Nucleus accumbens (tissue), 56 donors: ENCODE measurements at regions not wholly inside any gene's neighbourhood (a gene's known extent, or its start where the extent isn't known, plus 50 kb on each side); places are given as distances from the start of the nearest gene placed in this dataset.
"Not testable (repeated sequence)": the region's sequence is repeated elsewhere in the genome, so short reads cannot be mapped to it uniquely, and the experiment has no call there.

Experiments used
- DNase-seq, 56 donors: peaks; one replicate each; lab custom pipeline; 2025; lab: John Stamatoyannopoulos, UW

GRCh38 chr3:34884007-34884406, 755.3 kb upstream of the ARPP21 start:
- DNase-seq, result no peak

- no peak for DNase-seq
These were observed 752.9 kb upstream of the ARPP21 start for GRCh38 chr3:34886443-34886842.

GRCh38 chr3:34889641-34890040, 749.7 kb upstream of the ARPP21 start:
- DNase-seq, result no peak

GRCh38 chr3:34890247-34890646, 749.1 kb upstream of the ARPP21 start:
- DNase-seq, result no peak

- DNase-seq, result no peak
These were observed 747.4 kb upstream of the ARPP21 start for GRCh38 chr3:34891941-34892340.

- no peak for DNase-seq
These were observed 743.5 kb upstream of the ARPP21 start for GRCh38 chr3:34895841-34896240.

- DNase-seq, result not testable (repeated sequence)
These were observed 729.6 kb upstream of the ARPP21 start for GRCh38 chr3:34909679-34910078.

DNA sequence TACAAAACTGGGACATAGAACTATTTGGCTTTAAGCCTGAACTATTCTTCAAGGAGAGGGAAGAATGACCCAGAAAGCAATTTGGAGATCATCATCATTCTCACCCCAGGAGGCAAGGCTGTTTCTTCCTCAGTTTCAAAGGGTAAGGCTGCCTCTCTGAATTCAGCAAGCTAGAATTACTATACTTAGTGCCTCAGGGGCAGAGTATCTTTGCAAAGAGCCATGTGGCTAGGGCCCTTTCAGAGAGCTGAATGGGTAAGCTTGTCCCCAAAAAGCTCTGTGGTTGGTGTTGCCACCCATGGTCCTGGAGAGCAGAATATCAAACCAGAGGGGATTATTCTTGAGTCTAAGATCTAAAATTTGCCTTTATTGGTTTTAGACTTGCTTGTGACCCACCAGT, 720.3 kb upstream of the ARPP21 start:
- DNase-seq, result no peak

- no peak for DNase-seq
These were observed 718.5 kb upstream of the ARPP21 start for GRCh38 chr3:34920806-34921205.

DNA sequence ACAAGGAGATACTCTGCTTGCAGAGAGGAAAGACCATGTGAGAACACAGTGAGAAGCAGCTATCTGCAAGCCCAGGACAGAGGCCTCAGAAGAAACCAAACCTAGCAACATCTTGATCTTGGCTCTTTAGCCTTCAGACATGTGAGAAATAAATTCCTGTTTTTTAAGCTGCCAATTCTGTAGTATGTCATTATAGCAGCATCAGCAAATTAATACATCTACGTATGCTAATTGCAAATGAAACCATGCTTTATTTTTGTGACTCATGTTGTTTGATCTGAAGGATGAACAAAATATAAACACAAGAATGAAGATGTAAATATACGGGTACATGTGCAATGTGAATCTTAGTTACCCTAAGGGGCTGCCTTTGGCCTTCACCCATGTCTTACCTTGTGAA, 714.4 kb upstream of the ARPP21 start:
- no peak for DNase-seq

GRCh38 chr3:34925851-34926250, 713.5 kb upstream of the ARPP21 start:
- no peak for DNase-seq

DNA sequence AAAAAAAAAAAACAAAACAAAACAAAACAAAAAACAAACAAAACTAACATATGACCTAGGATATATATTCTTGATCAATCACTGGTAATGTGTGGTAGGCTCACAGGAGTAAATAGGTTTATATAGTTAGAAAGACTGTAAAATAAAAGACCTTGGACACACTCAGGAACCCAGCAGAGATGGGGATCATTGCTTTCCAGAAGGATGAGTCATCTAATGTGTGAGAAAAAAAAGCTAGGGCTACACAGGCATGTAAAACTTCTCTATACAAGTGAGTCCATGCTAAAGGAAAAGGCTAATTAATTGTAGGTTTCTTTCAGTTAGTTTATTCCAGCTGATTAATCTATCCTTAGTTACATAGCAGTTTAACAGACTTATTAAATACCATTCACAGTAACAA, 710.3 kb upstream of the ARPP21 start:
- DNase-seq, result no peak

- no peak for DNase-seq
These were observed 704.7 kb upstream of the ARPP21 start for GRCh38 chr3:34934660-34935059.

DNA sequence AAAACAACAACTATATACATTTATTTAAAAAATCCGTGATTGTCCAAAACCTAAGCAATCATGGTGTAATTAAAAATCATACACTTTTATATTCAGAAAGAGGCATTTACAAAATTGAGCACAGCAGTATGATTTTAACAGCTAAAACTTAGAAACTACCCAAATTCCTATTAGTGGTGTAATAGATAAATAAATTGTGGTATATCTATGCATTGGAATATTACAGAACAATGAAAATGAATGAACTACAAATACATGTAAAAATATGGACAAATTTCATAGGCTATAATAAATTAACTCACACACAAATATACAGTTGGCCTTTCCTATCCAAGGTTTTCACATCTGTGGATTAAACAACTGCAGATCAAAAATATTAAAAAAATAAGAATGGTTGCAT, 700.5 kb upstream of the ARPP21 start:
- DNase-seq, result no peak

- DNase-seq, result no peak
These were observed 697.1 kb upstream of the ARPP21 start for GRCh38 chr3:34942256-34942655.

GRCh38 chr3:34947834-34948233, 691.5 kb upstream of the ARPP21 start:
- no peak for DNase-seq

DNA sequence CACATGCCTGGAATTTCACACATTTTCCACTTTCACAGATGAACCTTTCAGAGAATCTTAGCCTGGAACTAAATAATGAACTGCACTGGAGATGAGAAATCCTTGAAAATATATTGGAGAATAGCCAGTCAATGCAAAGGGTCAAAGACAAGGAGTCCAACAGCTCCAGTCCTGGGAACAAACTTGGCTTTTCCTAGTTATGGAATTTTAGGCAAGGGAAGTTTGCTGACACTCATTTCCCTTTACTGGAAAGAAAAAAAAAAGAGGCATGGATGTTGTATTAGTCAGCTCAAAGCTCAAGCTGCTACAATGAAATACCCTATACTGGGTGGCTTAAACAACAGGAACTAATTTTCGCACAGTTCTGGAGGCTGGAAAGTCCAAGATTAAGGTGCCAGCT, 690.8 kb upstream of the ARPP21 start:
- DNase-seq, result no peak

GRCh38 chr3:34955680-34956079, 683.6 kb upstream of the ARPP21 start:
- DNase-seq, result no peak

- DNase-seq, result no peak
These were observed 682.8 kb upstream of the ARPP21 start for GRCh38 chr3:34956511-34956910.

GRCh38 chr3:34957677-34958076, 681.6 kb upstream of the ARPP21 start:
- no peak for DNase-seq

GRCh38 chr3:34969513-34969912, 669.8 kb upstream of the ARPP21 start:
- DNase-seq, result no peak

DNA sequence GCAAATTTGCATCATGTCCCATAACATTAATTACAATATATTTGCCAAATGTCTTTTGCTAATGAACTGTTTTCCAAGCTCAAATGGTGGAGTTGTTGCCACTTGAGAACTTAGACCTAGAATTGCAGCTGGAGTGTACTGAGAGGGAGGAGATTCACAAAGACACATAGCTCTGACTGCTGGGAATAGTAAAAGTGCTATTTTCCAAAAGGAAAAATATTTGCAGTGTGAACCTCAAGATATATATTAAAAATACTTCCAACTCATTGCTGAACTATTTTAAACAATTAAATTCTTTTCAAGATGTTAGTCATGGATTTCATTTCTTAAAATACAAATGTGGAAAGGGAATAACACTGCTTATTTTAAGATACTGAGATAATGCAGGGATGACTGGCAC, 666.8 kb upstream of the ARPP21 start:
- DNase-seq, result no peak

- DNase-seq, result no peak
These were observed 665.7 kb upstream of the ARPP21 start for GRCh38 chr3:34973586-34973985.

DNA sequence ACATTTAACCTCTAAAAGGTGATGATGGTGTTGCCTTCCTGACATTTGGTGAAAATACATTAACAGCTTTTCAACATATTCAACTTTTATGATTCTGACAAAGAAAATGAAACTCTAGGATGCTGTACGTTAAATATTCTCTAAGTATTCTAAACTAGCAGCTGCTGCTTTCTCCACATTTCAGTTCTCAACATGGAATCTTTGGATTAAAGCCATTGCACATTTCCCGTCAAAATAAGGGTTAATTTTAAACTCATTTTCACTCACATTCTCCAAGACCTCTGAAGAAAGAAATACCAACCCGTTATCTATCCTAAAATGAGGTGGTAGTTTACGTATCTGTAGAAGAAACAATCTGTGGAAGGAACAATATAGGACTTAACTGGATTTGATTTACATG, 655.7 kb upstream of the ARPP21 start:
- DNase-seq, result no peak
